ENCODE measurements at regions not wholly inside any gene's neighbourhood (a gene's known extent, or its start where the extent isn't known, plus 50 kb on each side); places are given as distances from the start of the nearest gene placed in this dataset.
A peak's percentile ranks its signal among the peaks of the same experiment; 100 is the strongest.

DNA sequence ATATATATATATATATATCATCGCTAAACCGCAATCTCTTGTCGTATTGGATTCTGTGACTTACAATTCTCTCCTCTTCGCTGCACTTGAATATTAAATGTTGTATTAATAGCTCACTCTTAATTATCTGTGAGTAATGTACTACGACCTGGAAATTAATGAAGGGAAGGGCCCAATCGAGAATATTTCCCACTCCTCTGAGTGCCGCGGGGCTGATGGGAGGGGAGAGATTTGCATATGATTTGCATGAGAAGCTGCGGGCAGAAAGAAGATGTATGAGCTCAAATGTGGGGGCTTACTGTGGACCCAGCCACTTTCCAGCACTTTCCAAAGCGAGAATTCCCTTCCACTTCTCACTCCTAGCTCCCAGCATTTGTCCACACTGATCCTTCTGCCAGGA, 141.2 kb downstream of the MN1 start:
- Histone ChIP-seq H3K4me1 (peaks cover 4 to 11% of the 10 kb centered on the region in 2 donors), H3K4me3 (no peak overlapping the region), H3K27ac (peak overlapping the region in 1 of 4 donors; percentile 77), H3K27me3 (no peaks in the 10 kb centered on the region), H3K36me3 (no peaks in the 10 kb centered on the region), H3K9me3 (peaks cover 0 to 7% (median 0%) of the 10 kb centered on the region in 3 donors)
- no peak for TF ChIP-seq POLR2A (IDR thresholded peaks at IDR 0.05)
- TF ChIP-seq, protein P1, sequence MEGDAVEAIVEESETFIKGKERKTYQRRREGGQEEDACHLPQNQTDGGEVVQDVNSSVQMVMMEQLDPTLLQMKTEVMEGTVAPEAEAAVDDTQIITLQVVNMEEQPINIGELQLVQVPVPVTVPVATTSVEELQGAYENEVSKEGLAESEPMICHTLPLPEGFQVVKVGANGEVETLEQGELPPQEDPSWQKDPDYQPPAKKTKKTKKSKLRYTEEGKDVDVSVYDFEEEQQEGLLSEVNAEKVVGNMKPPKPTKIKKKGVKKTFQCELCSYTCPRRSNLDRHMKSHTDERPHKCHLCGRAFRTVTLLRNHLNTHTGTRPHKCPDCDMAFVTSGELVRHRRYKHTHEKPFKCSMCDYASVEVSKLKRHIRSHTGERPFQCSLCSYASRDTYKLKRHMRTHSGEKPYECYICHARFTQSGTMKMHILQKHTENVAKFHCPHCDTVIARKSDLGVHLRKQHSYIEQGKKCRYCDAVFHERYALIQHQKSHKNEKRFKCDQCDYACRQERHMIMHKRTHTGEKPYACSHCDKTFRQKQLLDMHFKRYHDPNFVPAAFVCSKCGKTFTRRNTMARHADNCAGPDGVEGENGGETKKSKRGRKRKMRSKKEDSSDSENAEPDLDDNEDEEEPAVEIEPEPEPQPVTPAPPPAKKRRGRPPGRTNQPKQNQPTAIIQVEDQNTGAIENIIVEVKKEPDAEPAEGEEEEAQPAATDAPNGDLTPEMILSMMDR (IDR thresholded peaks at IDR 0.05 in 4 of 5, conservative IDR thresholded peaks at IDR 0.05 in 1 of 5): no peak
- DNase-seq: no peak
- in situ Hi-C loops (cut with MboI; ENCODE audit: low sequenced_read_pairs in 4 of 4) (no loop called here), intact Hi-C loops (cut with DNase I; ENCODE audit: low total_unique reads) (no loop called here)
- ATAC-seq: no peak

DNA sequence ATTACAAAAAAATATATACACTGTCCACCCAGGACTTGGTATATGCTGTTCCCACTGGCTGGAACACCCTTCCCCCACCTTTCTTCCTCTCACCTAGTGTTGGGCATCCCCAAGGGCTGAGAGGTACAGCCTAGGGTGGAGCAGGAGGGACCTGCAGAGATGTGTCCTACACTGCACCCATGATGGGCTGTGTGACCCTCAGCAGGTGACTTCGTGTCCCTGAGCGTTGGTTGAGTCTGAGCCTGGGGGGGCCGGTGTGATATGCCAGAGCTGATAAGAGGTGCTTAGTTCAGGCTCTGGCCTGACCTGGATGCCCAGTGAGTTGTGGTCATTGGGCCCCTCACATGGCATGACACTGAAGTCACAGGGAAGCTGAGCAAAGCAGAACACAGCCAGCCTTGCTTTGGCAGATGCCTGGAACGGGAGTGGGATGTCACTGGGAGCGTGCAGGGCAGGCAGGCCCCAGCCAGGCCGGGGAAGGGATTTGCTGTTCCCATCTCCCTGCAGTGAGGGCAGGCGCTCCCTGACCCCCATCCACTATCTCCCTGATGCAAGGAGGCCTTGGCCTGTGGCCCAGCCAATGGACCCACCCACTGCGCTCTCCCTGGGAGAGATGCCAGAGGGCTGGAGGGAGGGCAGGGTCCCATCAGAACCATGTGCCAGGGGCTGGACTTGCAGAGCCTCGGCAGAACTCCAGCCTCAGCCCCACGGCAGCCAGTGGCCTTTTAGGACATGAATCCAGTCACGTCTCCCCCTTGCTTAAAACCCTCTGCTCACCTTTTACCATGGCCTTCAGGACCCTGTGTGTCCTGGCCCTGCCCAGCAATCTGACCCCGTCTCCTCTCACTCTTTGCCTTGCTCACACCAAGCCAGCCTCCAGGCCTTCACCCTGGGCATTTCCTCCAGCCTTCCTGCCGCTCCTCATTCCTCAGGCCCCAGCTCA, 138.9 kb downstream of the MN1 start:
- Histone ChIP-seq H3K9me3 (no peaks in the 10 kb centered on the region), H3K27me3 (no peaks in the 10 kb centered on the region), H3K27ac (peak overlapping the region; percentile 68 to 77 (median 72)), H3K4me3 (no peak overlapping the region), H3K36me3 (no peaks in the 10 kb centered on the region), H3K4me1 (peaks cover 4 to 10% of the 10 kb centered on the region in 2 donors)
- intact Hi-C loops (cut with DNase I; ENCODE audit: low total_unique reads): no loop called here
- in situ Hi-C loops (cut with MboI; ENCODE audit: low sequenced_read_pairs in 4 of 4): no loop called here
- ATAC-seq (peak; percentile 61 to 66), DNase-seq (peak in 1 of 2 donors; percentile 72)
- peak in 1 of 2 donors; percentile 30 for TF ChIP-seq POLR2A (IDR thresholded peaks at IDR 0.05)
- TF ChIP-seq, protein P1 (IDR thresholded peaks at IDR 0.05 in 4 of 5, conservative IDR thresholded peaks at IDR 0.05 in 1 of 5): no peak

DNA sequence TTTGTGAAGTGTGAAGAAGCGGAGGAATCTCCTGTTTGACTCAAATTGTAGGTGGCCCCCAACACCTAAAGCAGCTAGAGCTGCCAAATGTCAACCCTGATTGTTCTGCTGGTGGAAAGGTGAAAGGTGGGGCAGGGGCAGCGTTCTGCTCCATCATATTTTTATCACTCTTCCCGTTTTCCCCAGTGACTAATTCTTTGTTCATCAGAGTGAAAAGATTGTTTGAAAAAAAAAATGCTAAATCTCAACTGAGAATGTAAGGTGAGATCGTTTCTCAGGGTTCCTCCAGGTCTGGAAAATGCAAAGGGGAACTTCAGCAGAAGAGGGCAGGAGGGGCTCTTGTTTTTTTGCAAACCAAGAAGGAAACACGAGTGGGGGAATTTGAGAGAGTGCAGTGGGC, 137.7 kb downstream of the MN1 start:
- ATAC-seq (no peak), DNase-seq (no peak)
- Histone ChIP-seq H3K9me3 (no peaks in the 10 kb centered on the region), H3K4me1 (peaks cover 8 to 12% of the 10 kb centered on the region in 2 donors), H3K36me3 (no peaks in the 10 kb centered on the region), H3K4me3 (no peak overlapping the region), H3K27ac (peak overlapping the region; percentile 68 to 77 (median 72)), H3K27me3 (no peaks in the 10 kb centered on the region)
- in situ Hi-C loops (cut with MboI; ENCODE audit: low sequenced_read_pairs in 4 of 4) (no loop called here), intact Hi-C loops (cut with DNase I; ENCODE audit: low total_unique reads) (no loop called here)
- TF ChIP-seq, protein P1 (IDR thresholded peaks at IDR 0.05 in 4 of 5, conservative IDR thresholded peaks at IDR 0.05 in 1 of 5): no peak
- no peak for TF ChIP-seq POLR2A (IDR thresholded peaks at IDR 0.05)

DNA sequence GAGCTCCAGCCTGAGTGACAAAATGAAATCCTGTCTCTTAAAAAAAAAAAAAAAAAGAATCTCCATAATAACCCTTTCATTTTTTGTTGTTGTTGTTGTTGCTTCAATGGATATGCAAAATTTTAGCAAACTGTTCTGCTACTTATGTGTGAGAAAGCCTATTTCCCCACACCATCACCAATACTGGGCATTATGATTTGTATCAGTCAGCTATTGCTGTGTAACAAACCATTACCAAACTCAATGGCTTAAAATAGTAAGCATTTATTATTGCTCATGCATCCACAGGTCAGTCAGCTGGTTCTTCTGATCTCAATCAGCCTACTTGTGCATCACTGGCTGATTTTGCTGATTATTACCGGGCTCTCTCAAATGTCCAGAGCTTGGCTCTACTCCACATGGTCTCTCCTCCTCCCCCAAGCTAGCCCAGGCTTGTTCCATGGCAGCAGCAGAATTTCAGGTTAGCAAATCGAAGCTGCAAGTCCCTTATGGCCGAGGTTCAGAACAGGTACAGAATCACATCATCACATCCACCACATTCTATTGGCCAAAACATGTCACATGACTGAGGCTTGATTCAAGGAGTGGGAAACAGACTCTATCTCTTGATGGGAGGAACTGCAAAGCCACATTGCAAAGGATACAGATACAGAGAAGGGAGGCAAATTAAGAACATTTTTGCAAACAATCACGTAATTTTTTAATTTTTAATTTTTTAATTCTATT, 135.1 kb downstream of the MN1 start:
- peak overlapping the region in 3 of 4 donors; percentile 45 to 90 (median 88) for H3K27ac ChIP-seq
- no peaks in the 10 kb centered on the region for H3K36me3 ChIP-seq
- intact Hi-C loops (cut with DNase I; ENCODE audit: low total_unique reads): no loop called here
- H3K27me3 ChIP-seq: no peaks in the 10 kb centered on the region
- H3K4me3 ChIP-seq: no peak overlapping the region
- in situ Hi-C loops (cut with MboI; ENCODE audit: low sequenced_read_pairs in 4 of 4): no loop called here
- peaks cover 30 to 33% of the 10 kb centered on the region in 2 donors for H3K4me1 ChIP-seq
- ATAC-seq: no peak
- TF ChIP-seq POLR2A (IDR thresholded peaks at IDR 0.05): no peak
- TF ChIP-seq, protein P1 (IDR thresholded peaks at IDR 0.05 in 4 of 5, conservative IDR thresholded peaks at IDR 0.05 in 1 of 5): no peak
- no peaks in the 10 kb centered on the region for H3K9me3 ChIP-seq
- no peak for DNase-seq

All from gastrocnemius medialis (tissue), 4 donors.